ENCODE measurements at regions not wholly inside any gene's neighbourhood (a gene's known extent, or its start where the extent isn't known, plus 50 kb on each side); places are given as distances from the start of the nearest gene placed in this dataset.

GRCh38 chr22:49072996-49073645, 754.6 kb downstream of the BRD1 start:
- H3K4me3 Mint-ChIP-seq = no peak overlapping the region
- no peak overlapping the region for H3K27ac Mint-ChIP-seq (ENCODE audit: unreplicated experiment)
- H3K4me1 Mint-ChIP-seq = peaks cover 15% of the 10 kb centered on the region
- no peaks in the 10 kb centered on the region for H3K36me3 Mint-ChIP-seq (ENCODE audit: low read depth)
- TF ChIP-seq CTCF (conservative IDR thresholded peaks at IDR 0.05) = no peak
- peaks cover 13% of the 10 kb centered on the region for H3K27me3 Mint-ChIP-seq (ENCODE audit: low read depth)
- no peak for DNase-seq (ENCODE audit: low read depth, low spot score)
- no peaks in the 10 kb centered on the region for H3K9me3 Mint-ChIP-seq

- no peaks in the 10 kb centered on the region for H3K36me3 Mint-ChIP-seq (ENCODE audit: low read depth)
- H3K9me3 Mint-ChIP-seq = no peaks in the 10 kb centered on the region
- no peak for DNase-seq (ENCODE audit: low read depth, low spot score)
- H3K4me1 Mint-ChIP-seq = peaks cover 15% of the 10 kb centered on the region
- H3K27me3 Mint-ChIP-seq (ENCODE audit: low read depth) = peaks cover 13% of the 10 kb centered on the region
- no peak overlapping the region for H3K27ac Mint-ChIP-seq (ENCODE audit: unreplicated experiment)
- no peak overlapping the region for H3K4me3 Mint-ChIP-seq
- TF ChIP-seq CTCF (conservative IDR thresholded peaks at IDR 0.05) = no peak
These were observed 757.2 kb downstream of the BRD1 start for GRCh38 chr22:49070501-49070900.

- no peak overlapping the region for H3K27ac Mint-ChIP-seq (ENCODE audit: unreplicated experiment)
- H3K4me3 Mint-ChIP-seq = no peak overlapping the region
- no peaks in the 10 kb centered on the region for H3K9me3 Mint-ChIP-seq
- peaks cover 15% of the 10 kb centered on the region for H3K4me1 Mint-ChIP-seq
- no peak for DNase-seq (ENCODE audit: low read depth, low spot score)
- no peak for TF ChIP-seq CTCF (conservative IDR thresholded peaks at IDR 0.05)
- peaks cover 13% of the 10 kb centered on the region for H3K27me3 Mint-ChIP-seq (ENCODE audit: low read depth)
- no peaks in the 10 kb centered on the region for H3K36me3 Mint-ChIP-seq (ENCODE audit: low read depth)
These were observed 758.7 kb downstream of the BRD1 start for GRCh38 chr22:49068861-49069500.

- TF ChIP-seq CTCF (conservative IDR thresholded peaks at IDR 0.05) = no peak
- no peak overlapping the region for H3K4me3 Mint-ChIP-seq
- no peaks in the 10 kb centered on the region for H3K36me3 Mint-ChIP-seq (ENCODE audit: low read depth)
- H3K4me1 Mint-ChIP-seq = peaks cover 19% of the 10 kb centered on the region
- no peak overlapping the region for H3K27ac Mint-ChIP-seq (ENCODE audit: unreplicated experiment)
- no peaks in the 10 kb centered on the region for H3K9me3 Mint-ChIP-seq
- DNase-seq (ENCODE audit: low read depth, low spot score) = no peak
- H3K27me3 Mint-ChIP-seq (ENCODE audit: low read depth) = peaks cover 16% of the 10 kb centered on the region
These were observed 760.2 kb downstream of the BRD1 start for GRCh38 chr22:49067504-49067903.

- TF ChIP-seq CTCF (conservative IDR thresholded peaks at IDR 0.05) = no peak
- Mint-ChIP-seq H3K4me1 (peaks cover 16% of the 10 kb centered on the region), H3K9me3 (no peaks in the 10 kb centered on the region), H3K4me3 (no peak overlapping the region), H3K27ac (ENCODE audit: unreplicated experiment) (no peak overlapping the region), H3K27me3 (ENCODE audit: low read depth) (peaks cover 12% of the 10 kb centered on the region), H3K36me3 (ENCODE audit: low read depth) (no peaks in the 10 kb centered on the region)
- no peak for DNase-seq (ENCODE audit: low read depth, low spot score)
These were observed 761.1 kb downstream of the BRD1 start for GRCh38 chr22:49066619-49067018.

Measured in neural crest cell (in vitro differentiated cells).